C4-2B (cell line): ENCODE measurements at regions not wholly inside any gene's neighbourhood (a gene's known extent, or its start where the extent isn't known, plus 50 kb on each side); places are given as distances from the start of the nearest gene placed in this dataset.

ENCODE experiments used
- ZFX ChIP-seq: fragments of 450-650 bp; IDR thresholded peaks from 2 replicates; pipeline ENCODE4 v1.6.1; 2017
- TF ChIP-seq, protein P1 (sequence below): fragments of 450-650 bp; conservative IDR thresholded peaks from 2 replicates; pipeline ENCODE4 v1.5.1; 2017; ENCODE audit warnings: mild to moderate bottlenecking

DNA sequence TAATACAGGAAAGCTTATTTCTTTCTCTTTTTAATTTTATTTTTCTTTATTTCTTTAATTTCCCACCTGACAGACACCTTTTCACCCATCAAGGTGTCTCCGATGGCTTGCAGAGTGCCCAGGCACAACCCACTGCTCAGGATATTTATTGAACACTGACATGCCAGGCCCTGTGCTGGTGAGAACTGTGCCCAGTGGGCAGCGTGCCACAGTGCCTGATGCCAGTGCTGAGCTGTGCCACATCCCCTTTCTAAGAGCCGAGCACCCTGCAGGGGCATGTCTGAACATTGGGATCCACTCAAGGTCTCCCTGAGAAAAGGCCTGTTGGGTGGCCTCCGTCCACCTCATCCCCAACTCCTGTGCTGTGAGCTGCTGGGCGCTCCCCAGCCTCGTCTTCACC, 158.6 kb upstream of the RAB6C start:
- TF ChIP-seq, protein P1, sequence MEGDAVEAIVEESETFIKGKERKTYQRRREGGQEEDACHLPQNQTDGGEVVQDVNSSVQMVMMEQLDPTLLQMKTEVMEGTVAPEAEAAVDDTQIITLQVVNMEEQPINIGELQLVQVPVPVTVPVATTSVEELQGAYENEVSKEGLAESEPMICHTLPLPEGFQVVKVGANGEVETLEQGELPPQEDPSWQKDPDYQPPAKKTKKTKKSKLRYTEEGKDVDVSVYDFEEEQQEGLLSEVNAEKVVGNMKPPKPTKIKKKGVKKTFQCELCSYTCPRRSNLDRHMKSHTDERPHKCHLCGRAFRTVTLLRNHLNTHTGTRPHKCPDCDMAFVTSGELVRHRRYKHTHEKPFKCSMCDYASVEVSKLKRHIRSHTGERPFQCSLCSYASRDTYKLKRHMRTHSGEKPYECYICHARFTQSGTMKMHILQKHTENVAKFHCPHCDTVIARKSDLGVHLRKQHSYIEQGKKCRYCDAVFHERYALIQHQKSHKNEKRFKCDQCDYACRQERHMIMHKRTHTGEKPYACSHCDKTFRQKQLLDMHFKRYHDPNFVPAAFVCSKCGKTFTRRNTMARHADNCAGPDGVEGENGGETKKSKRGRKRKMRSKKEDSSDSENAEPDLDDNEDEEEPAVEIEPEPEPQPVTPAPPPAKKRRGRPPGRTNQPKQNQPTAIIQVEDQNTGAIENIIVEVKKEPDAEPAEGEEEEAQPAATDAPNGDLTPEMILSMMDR, result no peak
- TF ChIP-seq ZFX, result no peak
